GM13977 (cell line): ENCODE measurements at regions not wholly inside any gene's neighbourhood (a gene's known extent, or its start where the extent isn't known, plus 50 kb on each side); places are given as distances from the start of the nearest gene placed in this dataset.

ENCODE experiments used
- DNase-seq: peaks from one replicate; pipeline ENCODE4 v3.0.0; 2012; ENCODE audit warnings: low spot score
- CTCF ChIP-seq: IDR thresholded peaks from 2 replicates; pipeline ENCODE4 v1.5.1; 2012; ENCODE audit warnings: mild to moderate bottlenecking, control low read depth; ENCODE audit not compliant: insufficient read depth; ENCODE audit errors: extremely low read depth, missing control alignments
- in situ Hi-C: fragments of 300-500 bp; cut with MboI; formaldehyde crosslinking; loops from one replicate; pipeline ENCODE4 v1.12.0; 2022; ENCODE audit warnings: low sequenced_read_pairs, low pct_unique_long_range_greater_than_20kb, mixed read lengths, inconsistent platforms; ENCODE audit not compliant: unreplicated experiment

DNA sequence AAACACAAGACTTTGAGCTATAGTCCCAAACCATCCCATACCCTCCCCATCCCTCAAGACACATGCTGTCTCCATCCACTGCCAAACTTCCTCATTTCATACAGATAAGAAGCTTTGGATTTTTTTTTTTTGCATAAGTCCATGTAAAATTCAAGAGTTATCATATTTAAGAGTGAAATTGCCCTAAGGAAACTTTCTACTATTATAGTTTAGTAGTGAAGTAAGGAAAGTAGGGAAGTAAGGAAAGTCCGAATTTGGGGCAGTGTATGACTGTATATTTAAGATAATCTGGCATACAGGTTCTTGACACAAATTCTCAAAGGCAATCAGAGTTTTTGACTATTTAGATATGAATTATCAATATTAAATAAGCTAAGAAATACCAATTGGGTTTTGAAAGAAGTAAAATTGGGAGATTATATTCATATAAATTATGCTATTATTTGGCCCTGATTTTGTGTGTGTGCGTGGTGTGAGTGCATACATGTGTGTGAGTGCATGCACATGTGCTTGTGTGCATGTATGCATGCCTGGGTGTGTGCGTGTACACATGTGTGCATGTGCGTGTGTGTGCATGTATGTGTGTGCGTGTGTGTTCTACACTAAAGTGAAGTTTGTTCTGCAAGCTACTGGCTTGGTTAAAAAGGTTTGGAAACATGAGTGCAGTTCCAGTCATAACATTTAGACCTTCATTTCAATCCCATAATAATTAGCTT, 83.6 kb upstream of the MBNL1 start:
- no peak for TF ChIP-seq CTCF
- DNase-seq = no peak
- in situ Hi-C loops = no loop called here

- DNase-seq = no peak
- in situ Hi-C loops = no loop called here
- no peak for TF ChIP-seq CTCF
Observed at GRCh38 chr3:152185891-152186630, 82.7 kb upstream of the MBNL1 start.

- no peak for TF ChIP-seq CTCF
- DNase-seq = no peak
- in situ Hi-C loops = no loop called here
Observed at GRCh38 chr3:152190636-152191183, 78.0 kb upstream of the MBNL1 start.

DNA sequence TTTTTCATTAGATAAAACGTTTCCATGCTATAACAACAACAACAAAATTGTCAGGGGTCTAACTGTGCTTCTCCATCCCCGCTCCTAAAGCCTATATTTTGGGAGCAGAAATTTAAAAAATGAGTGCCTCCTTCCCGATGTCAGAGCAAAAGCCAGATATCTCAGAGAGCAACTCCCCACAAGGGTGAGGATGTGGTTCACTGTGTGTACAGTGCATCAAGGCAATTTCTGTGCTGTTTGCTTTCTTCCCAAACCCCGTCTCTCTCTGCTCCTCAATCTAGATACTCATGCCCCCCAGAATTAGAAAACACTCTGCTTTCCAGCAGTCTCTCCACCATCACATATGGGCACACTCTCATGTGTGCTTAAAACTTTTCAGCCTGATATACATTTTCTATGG, 76.7 kb upstream of the MBNL1 start:
- no peak for DNase-seq
- TF ChIP-seq CTCF = no peak
- in situ Hi-C loops = no loop called here

- no peak for TF ChIP-seq CTCF
- no peak for DNase-seq
- in situ Hi-C loops = no loop called here
Observed at GRCh38 chr3:152192936-152193672, 75.6 kb upstream of the MBNL1 start.

DNA sequence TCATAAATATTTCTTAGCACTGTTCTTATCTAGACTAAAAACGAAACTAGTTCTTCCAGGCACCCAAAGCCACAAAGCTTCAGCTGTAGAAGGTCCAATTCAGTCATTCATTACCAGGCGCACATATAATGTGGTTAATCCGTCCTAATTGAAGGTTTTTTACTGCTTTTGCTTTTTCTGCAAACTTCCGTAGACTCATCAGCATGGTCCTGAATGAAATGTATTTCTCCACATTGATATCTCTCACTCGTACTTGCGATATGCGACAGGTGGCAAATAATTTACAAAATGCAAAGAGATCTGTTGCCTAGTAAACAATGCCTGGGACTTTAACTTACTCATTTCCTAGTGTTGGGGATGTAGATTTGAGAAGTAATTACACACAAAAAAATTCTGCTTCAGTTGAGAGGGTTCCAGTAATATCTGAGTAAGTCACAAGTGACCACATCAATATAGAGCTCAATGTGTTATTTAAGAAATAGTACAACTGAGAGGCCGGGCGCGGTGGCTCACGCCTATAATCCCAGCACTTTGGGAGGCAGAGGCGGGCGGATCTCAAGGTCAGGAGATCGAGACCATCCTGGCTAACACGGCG, 75.0 kb upstream of the MBNL1 start:
- TF ChIP-seq CTCF = no peak
- no peak for DNase-seq
- in situ Hi-C loops = no loop called here
